Uterus (tissue), 2 donors: ENCODE measurements at regions not wholly inside any gene's neighbourhood (a gene's known extent, or its start where the extent isn't known, plus 50 kb on each side); places are given as distances from the start of the nearest gene placed in this dataset.

Experiments
- CTCF ChIP-seq, 4 experiments: fragments of 200-600 bp in 2 of 4; fragments of 450-650 bp in 2 of 4; sonication (generic) in 2 of 4; IDR thresholded peaks; one replicate each; pipeline ENCODE4 v1.5.1; 2016 to 2019; ENCODE audit warnings: antibody characterized with exemption in 4 of 4, mild to moderate bottlenecking in 2 of 4, moderate library complexity in 1 of 4
- POLR2A ChIP-seq, 2 donors: fragments of 450-650 bp; IDR thresholded peaks; one replicate each; pipeline ENCODE4 v1.6.1; 2016; ENCODE audit warnings: antibody characterized with exemption in 2 of 2, mild to moderate bottlenecking in 1 of 2, moderate library complexity in 1 of 2

- TF ChIP-seq CTCF (IDR thresholded peaks at IDR 0.05): no peak
- TF ChIP-seq POLR2A (IDR thresholded peaks at IDR 0.05): no peak
These were observed 105.2 kb upstream of the ADRA2C start for GRCh38 chr4:3660928-3661515.
